ENCODE measurements at regions not wholly inside any gene's neighbourhood (a gene's known extent, or its start where the extent isn't known, plus 50 kb on each side); places are given as distances from the start of the nearest gene placed in this dataset.
"Not testable (repeated sequence)": the region's sequence is repeated elsewhere in the genome, so short reads cannot be mapped to it uniquely, and the experiment has no call there.

DNA sequence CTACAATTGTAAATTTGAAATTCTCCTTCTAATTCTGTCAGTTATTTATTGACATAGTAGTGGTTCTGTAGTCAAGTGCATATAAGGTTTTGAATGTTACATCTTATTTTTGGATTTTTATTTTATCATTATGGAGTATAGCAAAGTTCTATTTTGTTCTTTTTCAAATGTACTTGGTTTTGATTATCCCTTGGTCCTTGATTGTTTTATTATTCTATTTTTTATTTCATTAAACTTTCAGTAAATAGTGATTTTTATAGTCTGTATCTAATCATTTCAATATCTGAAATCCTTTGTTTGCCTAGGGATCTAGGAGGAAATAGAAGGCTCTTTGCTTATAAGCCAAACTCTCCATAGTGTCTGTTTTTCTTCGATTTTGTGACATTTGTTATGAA is 87.8 kb downstream of the HFE start:
- DNase-seq (ENCODE audit: low spot score) = no peak

DNA sequence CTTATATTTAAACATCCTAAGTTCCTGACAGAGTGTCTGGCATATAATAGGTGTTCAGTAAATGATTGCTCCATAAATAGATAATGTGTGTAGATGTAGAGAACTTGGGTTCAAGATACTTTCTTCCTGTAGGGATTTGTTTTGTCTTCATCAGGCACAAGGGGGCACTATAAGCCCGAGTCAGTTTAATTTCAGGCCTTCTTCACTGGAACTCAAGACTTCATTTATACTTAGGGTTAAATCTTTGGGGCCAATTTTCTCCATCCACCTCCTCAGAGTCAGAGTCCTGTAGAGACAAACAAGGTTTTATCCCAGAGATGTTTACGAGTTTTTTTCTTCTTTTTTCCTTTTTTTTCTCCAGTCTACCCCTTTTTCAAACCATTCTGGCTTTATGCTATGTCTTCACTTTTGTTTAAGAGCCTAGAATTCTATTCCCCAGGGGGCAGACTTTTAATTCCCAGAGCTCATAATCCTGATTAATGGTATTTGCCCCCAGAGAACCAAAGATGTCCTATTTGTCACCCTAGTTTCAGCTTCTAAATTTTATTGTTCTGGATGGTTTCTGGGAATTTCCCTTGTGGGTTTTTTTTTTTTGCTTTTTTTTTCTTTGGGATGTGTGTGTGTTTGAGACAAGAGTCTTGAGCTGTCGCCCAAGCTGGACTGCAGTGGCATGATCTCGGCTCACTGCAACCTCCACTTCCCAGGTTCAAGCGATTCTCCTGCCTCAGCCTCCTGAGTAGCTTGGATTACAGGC is 88.4 kb downstream of the HFE start:
- no peak for DNase-seq (ENCODE audit: low spot score)

DNA sequence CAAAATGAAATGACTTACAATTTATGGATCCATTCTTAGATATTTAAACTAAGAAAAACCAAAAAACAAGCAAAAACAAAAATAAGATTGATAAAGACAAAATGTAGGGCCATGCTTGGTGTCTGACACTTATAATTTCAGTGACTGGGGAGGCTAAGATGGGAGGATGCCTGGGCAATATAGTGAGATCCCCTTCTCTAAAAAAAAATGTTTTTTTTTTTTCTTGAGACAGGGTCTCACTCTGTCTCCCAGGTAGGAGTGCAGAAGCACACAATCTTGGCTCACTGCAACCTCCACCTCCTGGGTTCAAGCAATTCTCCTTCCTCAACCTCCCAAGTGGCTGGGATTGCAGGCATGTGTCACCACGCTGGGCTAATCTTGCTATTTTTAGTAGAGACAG is 92.4 kb downstream of the HFE start:
- DNase-seq (ENCODE audit: low spot score) = no peak

DNA sequence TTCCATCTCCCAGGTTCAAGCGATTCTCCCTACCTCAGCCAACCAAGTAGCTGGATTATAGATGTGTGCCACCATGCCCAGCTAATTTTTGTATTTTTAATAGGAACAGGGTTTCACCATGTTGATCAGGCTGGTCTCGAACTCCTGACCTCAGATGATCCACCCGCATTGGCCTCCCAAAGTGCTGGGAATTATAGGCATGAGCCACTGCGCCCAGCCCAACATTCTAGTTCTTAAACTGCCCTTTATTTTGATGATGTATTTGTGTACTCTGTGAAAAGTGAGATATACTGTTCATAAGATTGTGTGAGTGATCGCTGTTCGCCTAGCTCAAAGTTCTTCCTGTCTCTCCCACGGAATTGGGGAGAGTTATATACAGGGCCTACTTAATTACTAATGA is 93.1 kb downstream of the HFE start:
- DNase-seq (ENCODE audit: low spot score) = no peak

DNA sequence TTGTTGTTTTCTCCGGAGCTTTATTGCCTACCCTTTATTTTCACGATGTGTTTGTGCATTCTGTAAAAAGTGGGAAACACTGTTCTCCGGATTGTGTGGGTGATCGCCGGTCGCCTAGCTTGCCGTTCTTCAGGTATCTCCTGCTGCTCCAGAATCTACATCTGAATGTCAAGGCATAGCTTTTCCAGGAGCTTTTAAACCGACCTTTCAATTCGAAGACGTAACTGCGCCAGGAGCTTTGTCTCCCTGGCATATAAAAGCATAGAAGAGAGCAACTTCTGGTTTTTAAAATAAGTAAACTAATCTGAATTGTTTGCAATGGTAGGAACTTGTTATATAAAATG is 96.0 kb downstream of the HFE start:
- DNase-seq (ENCODE audit: low spot score) = no peak

DNA sequence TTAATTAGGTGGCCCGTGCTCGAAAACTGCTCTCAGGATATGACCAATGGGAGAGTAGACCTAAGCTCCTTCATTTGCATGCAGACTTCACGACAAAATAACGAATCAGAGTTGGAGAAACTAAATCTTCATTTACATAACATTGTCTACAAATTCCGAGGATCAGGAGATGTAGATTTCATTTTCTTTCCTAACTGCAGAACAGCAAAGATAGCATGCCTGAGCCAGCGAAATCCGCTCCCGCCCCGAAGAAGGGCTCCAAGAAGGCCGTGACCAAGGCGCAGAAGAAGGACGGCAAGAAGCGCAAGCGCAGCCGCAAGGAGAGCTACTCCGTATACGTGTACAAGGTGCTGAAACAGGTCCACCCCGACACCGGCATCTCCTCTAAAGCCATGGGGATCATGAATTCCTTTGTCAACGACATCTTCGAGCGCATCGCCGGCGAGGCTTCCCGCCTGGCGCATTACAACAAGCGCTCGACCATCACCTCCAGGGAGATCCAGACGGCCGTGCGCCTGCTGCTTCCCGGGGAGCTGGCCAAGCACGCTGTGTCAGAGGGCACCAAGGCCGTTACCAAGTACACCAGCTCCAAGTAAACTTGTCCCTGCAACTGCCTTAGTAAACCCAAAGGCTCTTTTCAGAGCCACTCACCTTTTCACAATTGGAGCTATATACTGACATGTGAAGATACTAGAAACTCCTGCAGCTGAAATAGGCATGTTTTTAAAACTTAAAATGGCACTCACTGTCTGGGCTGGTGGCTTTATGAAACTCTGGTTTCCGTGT is 96.5 kb downstream of the HFE start:
- peak; percentile 64 for DNase-seq (ENCODE audit: low spot score)

DNA sequence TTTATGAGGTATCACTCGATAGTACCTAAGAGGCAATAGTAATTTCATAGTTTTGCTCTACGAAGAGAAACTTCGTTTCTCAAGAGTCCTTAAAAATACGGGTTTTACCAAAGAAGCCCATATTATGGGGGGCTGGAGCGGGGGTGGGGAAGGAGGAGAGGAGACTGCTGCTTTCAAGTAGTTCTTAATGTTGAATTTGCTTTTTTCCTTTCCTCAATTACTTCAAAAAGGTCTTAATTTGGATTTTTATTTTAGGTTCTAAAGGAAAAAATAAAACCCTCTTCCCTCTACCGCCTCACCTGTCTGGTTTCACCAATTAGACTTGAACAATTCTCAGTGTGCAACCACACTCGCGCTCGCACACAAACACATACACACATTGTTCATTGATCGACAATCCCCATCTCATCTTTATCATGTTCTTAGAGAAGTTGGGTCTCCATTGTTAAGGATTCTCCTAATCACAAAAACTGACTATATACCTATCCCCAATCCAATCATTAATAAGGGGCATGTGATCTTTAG is 97.2 kb downstream of the HFE start:
- no peak for DNase-seq (ENCODE audit: low spot score)

DNA sequence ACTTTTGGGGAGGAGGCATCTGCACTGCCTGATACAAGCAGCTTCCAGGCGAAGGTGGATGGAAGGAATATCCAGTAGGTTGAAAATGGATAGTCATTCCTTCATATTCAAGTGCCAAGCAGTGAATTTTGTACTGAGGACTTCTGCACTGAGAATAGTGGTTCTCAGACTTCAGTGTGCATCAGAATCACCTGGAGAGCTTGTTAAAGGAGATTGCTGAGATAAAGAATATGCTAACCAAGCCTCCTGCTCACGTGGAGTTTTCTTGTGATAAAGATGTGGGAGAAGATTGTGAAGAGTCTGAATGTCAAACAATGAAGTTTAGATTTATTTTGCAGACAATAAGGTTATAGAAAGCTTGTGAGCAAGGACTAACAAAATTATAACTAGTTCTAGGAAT is 97.8 kb downstream of the HFE start:
- no peak for DNase-seq (ENCODE audit: low spot score)

DNA sequence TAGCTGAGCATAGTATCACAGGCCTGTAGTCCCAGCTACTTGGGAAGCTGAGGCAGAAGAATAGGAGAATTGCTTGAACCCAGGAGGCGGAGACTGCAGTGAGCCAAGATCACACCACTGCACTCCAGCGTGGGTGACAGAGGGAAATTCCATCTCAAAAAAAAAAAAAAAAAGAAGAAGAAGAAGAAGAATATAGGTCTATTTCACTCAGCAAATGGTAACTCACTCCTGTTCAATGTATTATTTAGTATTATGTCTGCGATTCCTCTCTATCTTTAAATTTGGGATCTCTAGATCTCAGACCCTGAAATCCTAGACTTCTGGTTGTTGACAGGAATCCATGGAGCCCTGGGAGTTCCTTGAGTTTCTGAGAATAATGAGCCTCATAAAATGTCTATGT is 98.6 kb downstream of the HFE start:
- no peak for DNase-seq (ENCODE audit: low spot score)

DNA sequence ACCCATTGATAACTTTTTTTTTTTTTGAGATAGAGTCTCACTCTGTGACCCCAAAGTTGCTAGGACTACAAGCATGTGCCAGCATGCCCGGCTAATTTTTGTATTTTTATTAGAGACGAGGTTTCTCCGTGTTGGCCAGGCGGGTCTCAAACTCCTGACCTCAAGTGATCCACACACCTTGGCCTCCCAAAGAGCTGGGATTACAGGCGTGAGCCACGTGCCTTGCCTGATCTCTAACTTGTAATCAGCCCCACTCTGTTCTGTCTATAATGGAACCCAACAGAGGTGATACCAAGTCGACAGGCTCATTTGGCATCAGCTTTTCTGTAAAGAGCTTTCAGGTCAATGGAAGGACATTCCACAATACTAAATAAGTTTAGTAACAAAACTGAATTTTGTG is 99.4 kb downstream of the HFE start:
- no peak for DNase-seq (ENCODE audit: low spot score)

DNA sequence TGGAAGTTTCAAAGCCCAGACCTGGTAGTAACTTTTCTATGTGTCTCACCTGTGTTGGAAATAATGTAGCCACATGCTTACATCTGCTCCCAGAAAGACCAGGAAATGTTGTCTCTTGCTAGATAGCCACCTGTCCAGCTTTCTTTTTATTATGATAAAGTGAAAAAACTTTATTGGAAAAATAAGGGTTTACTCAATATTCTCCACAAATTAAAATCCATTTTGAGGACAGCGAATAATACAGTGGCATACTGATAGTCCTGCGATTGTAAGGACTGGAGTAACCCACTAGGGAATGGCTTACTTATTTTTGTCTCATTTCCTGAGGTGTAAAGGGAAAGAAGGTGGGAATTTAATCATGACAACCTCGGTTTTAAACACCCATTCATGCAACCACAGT is 100.1 kb downstream of the HFE start:
- no peak for DNase-seq (ENCODE audit: low spot score)

DNA sequence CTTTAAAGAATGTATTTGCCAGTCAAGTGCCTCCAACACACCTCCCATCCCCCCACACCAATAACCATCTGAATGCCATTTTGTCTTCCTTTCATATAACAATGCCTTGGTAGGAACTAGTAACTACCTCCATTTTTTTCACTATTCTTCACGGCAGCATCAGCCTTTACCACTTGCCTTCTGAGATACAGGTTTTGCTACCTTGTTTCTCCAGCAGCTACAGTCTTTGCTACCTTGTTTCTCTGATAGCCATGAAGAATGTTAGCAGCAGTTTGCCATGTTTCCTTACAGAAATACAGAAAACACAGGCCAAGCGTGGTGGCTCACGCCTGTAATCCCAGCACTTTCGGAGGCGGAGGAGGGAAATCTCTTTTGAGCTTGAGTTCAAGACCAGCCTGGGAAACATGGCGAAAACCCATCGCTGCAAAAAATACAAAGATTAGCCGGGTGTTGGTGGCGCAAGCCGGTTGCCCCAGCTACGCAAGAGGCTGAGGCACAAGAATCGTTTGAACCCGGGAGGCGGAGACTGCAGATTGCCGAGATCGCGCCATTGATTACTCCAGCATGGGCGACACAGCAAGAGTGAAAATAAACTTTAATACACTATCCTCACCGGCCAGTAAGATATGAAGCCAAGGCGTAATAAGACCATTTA is 100.9 kb downstream of the HFE start:
- no peak for DNase-seq (ENCODE audit: low spot score)

DNA sequence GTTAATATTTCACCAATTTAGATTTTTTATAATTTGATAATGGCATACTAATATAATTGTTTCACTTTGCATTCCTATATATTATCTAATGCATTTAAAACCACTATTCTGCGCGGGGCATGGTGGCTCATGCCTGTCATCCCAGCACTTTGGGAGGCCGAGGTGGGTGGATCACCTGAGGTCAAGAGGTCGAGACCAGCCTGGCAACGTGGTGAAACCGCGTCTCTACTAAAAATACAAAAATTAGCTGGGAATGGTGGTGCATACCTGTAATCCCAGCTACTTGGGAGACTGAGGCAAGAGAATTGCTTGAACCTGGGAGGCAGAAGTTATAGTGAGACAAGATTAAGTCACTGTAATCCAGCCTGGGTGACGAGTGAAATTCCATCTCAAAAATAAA is 104.3 kb downstream of the HFE start:
- DNase-seq (ENCODE audit: low spot score) = not testable (repeated sequence)

DNA sequence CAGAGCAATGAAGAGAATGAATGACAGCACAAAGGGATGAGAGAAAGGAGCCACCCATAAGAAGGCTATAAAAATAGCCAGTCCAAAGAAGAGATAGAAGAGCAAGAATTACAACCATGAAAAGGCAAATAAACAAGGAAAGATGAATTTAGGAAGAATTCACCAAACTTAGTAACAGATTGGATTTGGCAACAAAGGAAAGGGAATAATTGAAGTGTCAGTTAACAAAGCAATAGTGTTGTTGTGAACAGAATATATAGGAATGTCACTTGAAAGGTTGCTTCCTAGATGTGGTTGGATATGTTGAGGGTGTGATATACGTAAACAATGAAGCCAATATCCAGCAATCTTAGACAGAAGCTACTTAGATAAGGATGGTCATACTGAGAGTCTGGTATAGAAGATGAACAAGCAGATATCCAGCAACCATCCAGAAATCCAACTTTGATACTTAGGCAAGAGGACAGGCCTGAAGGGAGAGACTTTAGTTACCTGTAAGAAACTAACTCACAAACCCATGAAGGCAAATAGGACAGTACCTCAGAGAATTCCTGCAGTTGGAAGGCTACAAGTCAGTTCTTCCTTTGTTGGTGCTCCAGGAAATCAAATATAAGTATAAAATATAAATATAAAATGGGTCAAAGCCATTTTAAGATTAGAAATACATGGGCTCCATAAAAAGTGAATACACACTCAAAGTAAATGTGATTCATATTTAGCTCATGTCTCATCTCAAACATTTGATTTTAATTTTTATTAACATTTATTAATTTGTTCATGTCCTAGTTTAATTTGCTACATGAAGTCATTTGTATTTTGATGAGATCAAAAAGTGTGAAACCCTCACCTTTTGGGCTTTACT is 106.5 kb downstream of the HFE start:
- no peak for DNase-seq (ENCODE audit: low spot score)

DNA sequence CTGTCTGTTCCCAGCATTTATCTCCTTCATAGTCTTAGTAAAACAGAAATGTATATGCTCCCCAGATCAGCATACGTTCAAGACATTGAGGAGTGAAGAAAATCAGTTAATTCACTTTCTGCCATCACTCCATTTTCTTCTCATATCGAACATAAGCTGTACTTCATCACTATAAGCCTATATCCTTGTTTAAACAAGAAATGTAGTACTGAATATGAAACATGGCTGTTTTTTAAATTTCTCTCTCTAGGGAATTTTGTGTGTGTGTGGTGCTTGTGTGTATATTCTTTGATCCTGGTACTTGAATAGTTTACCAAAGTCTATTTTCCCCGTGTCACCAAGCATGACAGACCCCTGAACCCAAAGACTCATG is 107.1 kb downstream of the HFE start:
- DNase-seq (ENCODE audit: low spot score) = no peak

DNA sequence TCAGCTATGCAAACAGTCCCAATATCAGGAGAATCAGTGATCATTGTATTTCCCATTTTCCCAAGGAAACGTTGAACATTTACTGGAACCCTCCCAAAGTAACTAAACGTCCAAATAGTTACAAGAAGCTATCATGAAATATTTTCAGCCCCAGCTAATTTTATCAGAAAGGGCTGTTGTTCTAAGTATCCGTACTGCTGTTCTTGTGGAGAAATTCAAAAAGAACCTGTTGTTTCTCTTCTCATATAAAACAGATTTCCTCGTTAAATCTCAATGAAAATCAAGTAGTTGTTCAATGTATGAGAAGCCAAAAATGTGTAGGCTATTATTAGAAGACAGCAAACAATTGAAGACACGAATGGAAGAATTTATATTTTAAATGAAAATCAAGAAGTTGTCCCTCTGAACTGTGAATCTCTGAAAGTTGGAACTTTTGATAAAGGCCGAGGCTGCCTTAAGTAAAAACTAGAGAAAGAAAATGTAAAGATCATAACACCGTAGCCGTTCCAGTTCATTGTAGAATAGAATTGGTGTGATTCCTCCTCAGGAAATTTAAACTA is 107.7 kb downstream of the HFE start:
- no peak for DNase-seq (ENCODE audit: low spot score)

DNA sequence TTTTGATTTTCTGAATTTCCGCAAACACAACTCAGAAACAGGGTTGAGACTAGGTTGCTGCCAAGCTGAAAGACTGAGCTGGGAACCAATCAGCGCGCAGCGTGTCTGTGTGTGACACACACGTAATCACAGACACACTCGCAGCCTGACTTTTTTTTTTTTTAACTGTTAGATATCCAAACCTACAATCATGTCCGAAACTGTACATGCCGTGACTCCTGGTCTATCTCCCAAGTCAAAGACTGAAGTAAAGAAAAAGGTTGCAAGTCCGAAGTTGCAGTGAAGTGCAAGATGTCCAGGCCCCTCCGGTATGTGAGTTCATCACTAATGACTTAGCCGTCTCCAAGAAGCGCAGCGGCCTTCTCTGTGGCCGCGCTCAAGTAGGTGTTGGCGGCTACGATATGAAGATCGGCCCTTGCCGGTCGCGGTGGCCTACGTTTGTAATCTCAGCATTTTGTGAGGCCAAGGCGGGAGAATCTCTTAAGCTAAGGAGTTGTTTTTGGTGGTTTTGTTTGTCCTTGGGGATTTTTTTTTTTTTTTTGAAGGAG is 108.2 kb downstream of the HFE start:
- DNase-seq (ENCODE audit: low spot score) = peak; percentile 88

DNA sequence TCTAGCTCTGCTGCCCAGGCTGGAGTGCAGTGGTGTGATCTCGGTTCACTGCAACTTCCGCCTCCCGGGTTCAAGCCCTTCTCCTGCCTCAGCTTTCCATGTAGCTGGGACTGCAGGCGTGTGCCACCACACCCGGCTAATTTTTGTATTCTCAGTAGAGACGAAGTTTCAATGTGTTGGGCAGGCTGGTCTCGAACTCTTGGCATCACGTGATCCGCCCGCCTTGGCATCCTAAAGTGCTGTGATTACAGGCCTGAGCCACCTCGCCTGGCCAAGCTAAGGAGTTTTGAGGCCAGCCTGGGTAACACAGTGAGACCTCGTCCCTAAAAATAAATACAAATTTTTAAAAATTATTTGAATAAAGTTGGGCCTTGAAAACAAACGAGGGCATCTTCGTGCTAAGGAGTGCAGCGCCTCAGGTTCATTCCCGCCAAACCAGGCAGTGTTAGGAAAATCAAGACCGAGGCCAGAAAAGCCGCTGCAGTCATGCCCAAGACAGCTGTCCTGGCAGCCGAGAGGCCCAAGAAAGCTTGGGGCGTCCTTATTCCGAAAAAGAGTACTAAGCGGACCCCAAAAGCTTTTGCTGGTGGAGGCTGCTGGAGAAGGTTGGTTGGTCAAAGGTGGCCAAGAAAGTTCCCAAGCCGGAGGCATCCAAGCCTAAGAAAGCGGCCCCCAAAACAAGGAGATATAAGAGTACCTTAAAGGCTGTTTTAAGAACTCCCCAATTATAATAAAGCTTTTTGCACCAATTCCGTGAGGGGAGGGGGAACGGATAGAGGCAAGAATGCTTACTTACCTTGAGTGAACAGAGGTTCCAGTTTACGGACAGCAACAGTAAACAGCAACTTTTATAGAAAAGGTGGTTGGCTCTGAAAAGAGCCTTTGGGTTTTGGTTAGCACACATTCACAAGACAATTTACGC is 109.0 kb downstream of the HFE start:
- no peak for DNase-seq (ENCODE audit: low spot score)

DNA sequence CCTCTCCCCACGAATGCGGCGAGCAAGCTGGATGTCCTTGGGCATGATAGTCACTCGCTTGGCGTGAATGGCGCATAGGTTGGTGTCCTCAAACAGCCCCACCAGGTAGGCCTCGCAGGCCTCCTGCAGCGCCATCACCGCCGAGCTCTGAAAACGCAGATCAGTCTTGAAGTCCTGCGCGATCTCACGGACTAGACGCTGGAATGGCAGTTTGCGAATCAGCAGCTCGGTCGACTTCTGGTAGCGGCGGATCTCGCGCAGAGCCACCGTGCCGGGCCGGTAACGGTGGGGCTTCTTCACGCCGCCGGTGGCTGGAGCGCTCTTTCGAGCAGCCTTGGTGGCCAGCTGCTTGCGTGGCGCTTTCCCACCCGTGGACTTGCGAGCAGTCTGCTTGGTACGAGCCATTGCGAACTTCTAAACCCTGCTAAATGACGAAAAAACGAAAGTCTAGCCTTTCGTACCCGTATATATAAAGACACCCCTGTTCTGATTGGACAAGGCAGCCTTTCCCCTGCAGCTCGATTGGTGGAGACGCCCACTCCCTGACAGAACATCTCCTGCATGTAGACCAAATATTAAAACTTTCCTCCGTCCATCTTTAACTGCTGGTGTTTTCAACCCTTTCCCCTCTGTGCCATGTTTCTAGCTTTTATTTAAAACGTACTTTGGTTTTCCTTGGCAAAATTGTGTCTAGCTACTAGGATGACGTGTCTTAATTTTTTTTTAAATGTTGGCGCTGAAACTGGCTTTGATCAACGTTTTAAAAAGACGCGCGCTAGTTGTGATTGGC is 109.8 kb downstream of the HFE start:
- DNase-seq (ENCODE audit: low spot score) = peak; percentile 93

DNA sequence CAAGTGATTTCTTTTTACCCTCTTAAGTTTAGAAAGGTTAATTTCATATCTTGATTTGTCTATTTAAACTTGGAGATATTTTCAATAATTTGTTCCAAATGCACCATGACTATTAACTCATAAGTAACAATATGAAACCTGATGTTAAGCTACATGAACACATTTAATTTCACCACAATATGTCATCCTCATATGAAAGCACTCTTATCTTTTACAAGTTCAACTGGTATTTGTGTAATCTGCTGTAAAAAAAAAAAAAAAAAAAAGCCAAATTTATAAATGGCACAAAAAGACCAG is 110.4 kb downstream of the HFE start:
- no peak for DNase-seq (ENCODE audit: low spot score)

Data from hepatic stellate cell (primary cell).